ENCODE measurements at regions not wholly inside any gene's neighbourhood (a gene's known extent, or its start where the extent isn't known, plus 50 kb on each side); places are given as distances from the start of the nearest gene placed in this dataset.
A peak's percentile ranks its signal among the peaks of the same experiment; 100 is the strongest.

GRCh38 chr5:120043431-120043830 lies 414.1 kb downstream of the FAM170A start:
- Histone ChIP-seq H3K27ac (ENCODE audit: low read length) (no peak overlapping the region), H3K9ac (ENCODE audit: low read depth, low read length) (no peak overlapping the region), H3K9me3 (ENCODE audit: insufficient read depth, low read length, severe bottlenecking) (no peaks in the 10 kb centered on the region), H3K4me1 (ENCODE audit: insufficient read depth, low read length) (no peaks in the 10 kb centered on the region), H3K36me3 (ENCODE audit: insufficient read depth, low read length) (no peaks in the 10 kb centered on the region), H3K27me3 (ENCODE audit: insufficient read depth, low read length, poor library complexity) (no peaks in the 10 kb centered on the region), H4K20me1 (ENCODE audit: insufficient read depth, low read length) (no peaks in the 10 kb centered on the region), H2AFZ (ENCODE audit: low read depth, low read length) (no peak overlapping the region), H3K4me2 (ENCODE audit: insufficient read depth, low read length) (no peak overlapping the region), H3K79me2 (ENCODE audit: insufficient read depth, low read length) (no peaks in the 10 kb centered on the region), H3K4me3 (ENCODE audit: low read depth in 1 of 2, low read length in 2 of 2) (no peak overlapping the region)
- no peak for ATAC-seq (ENCODE audit: insufficient read depth, low read depth)
- TF ChIP-seq EZH2 (IDR thresholded peaks at IDR 0.05; ENCODE audit: borderline replicate concordance, low read depth, low read length, severe bottlenecking) (no peak), CTCF (IDR thresholded peaks at IDR 0.05; ENCODE audit: borderline replicate concordance, extremely low read depth, low read length, poor library complexity, severe bottlenecking) (no peak)
- no peak for DNase-seq

DNA sequence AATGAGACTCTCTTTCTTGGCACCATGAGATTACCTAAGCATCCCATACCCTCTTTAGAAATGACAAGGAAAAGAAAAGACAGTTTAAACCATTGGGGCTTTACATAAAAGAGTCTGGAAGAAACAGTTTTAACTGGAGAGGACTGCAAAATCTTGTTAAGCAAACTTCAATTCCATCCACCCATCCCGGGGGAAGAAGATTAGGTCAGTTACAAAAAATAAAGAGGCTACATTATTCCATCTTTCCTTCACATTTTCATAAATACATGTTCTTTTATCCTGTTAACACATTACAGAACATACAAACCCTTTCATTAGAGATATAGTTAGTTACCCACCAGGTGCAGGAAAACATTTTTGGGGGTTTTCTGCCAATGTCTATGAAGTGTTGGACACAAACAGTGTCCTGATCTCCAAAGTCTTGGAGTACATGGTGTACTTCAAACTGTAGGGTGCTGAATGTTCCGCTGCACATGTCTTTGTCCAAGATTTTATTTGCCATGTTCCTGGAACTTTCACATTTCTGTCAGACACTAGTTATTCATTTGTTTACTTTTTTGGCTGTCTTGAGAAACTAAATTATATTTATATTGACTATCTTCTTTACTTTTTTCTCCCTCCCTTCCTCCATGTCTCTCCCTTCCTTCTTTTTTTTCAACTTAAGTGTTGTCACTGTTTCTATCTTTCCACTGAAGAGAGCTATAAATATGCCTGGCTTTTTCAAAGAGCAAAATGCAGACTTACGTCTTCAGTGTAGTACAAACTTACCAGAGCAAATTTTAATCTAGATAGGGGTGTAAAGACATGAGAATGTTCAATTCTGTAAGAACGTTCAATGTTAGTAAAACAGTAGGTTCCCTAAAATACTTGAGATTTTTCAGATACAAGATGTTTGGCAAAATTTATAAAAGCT lies 410.9 kb upstream of the PRR16 start:
- no peaks in the 10 kb centered on the region for H4K20me1 ChIP-seq (ENCODE audit: insufficient read depth, low read length)

GRCh38 chr5:120053841-120054240 lies 410.3 kb upstream of the PRR16 start:
- Histone ChIP-seq H3K27me3 (ENCODE audit: insufficient read depth, low read length, poor library complexity) (no peaks in the 10 kb centered on the region), H2AFZ (ENCODE audit: low read depth, low read length) (no peak overlapping the region), H3K79me2 (ENCODE audit: insufficient read depth, low read length) (no peaks in the 10 kb centered on the region), H3K4me3 (ENCODE audit: low read depth in 1 of 2, low read length in 2 of 2) (no peak overlapping the region), H3K36me3 (ENCODE audit: insufficient read depth, low read length) (no peaks in the 10 kb centered on the region), H3K4me2 (ENCODE audit: insufficient read depth, low read length) (no peak overlapping the region), H3K27ac (ENCODE audit: low read length) (no peak overlapping the region), H3K4me1 (ENCODE audit: insufficient read depth, low read length) (no peaks in the 10 kb centered on the region), H3K9ac (ENCODE audit: low read depth, low read length) (no peak overlapping the region), H3K9me3 (ENCODE audit: insufficient read depth, low read length, severe bottlenecking) (no peaks in the 10 kb centered on the region), H4K20me1 (ENCODE audit: insufficient read depth, low read length) (no peaks in the 10 kb centered on the region)
- TF ChIP-seq CTCF (IDR thresholded peaks at IDR 0.05; ENCODE audit: borderline replicate concordance, extremely low read depth, low read length, poor library complexity, severe bottlenecking) = no peak
- no peak for TF ChIP-seq EZH2 (IDR thresholded peaks at IDR 0.05; ENCODE audit: borderline replicate concordance, low read depth, low read length, severe bottlenecking)
- DNase-seq = no peak
- no peak for ATAC-seq (ENCODE audit: insufficient read depth, low read depth)

More for the DNA sequence above, 410.9 kb upstream of the PRR16 start:
- TF ChIP-seq EZH2 (IDR thresholded peaks at IDR 0.05; ENCODE audit: borderline replicate concordance, low read depth, low read length, severe bottlenecking) (no peak), CTCF (IDR thresholded peaks at IDR 0.05; ENCODE audit: borderline replicate concordance, extremely low read depth, low read length, poor library complexity, severe bottlenecking) (no peak)
- H3K4me2 ChIP-seq (ENCODE audit: insufficient read depth, low read length) = no peak overlapping the region
- ATAC-seq (ENCODE audit: insufficient read depth, low read depth) (no peak), DNase-seq (no peak)
- no peak overlapping the region for H3K27ac ChIP-seq (ENCODE audit: low read length)
- H3K79me2 ChIP-seq (ENCODE audit: insufficient read depth, low read length) = no peaks in the 10 kb centered on the region
- no peak overlapping the region for H3K9ac ChIP-seq (ENCODE audit: low read depth, low read length)
- H3K36me3 ChIP-seq (ENCODE audit: insufficient read depth, low read length) = no peaks in the 10 kb centered on the region
- no peak overlapping the region for H3K4me3 ChIP-seq (ENCODE audit: low read depth in 1 of 2, low read length in 2 of 2)
- H2AFZ ChIP-seq (ENCODE audit: low read depth, low read length) = 0 out of 2 replicates have a peak overlapping the region, but pooled peaks have one; percentile 4
- H3K4me1 ChIP-seq (ENCODE audit: insufficient read depth, low read length) = no peaks in the 10 kb centered on the region
- H3K9me3 ChIP-seq (ENCODE audit: insufficient read depth, low read length, severe bottlenecking) = no peaks in the 10 kb centered on the region
- no peaks in the 10 kb centered on the region for H3K27me3 ChIP-seq (ENCODE audit: insufficient read depth, low read length, poor library complexity)
